Stimulated activated naive CD4-positive, alpha-beta T cell (primary cell): ENCODE measurements at regions not wholly inside any gene's neighbourhood (a gene's known extent, or its start where the extent isn't known, plus 50 kb on each side); places are given as distances from the start of the nearest gene placed in this dataset.
"Not testable (repeated sequence)": the region's sequence is repeated elsewhere in the genome, so short reads cannot be mapped to it uniquely, and the experiment has no call there.

ENCODE experiments used
- DNase-seq, 6 experiments: peaks; one replicate each; lab custom pipeline; 2025; lab: John Stamatoyannopoulos, UW

GRCh38 chr4:4666693-4667621 lies 125.1 kb upstream of the STX18 start:
- DNase-seq: no peak

DNA sequence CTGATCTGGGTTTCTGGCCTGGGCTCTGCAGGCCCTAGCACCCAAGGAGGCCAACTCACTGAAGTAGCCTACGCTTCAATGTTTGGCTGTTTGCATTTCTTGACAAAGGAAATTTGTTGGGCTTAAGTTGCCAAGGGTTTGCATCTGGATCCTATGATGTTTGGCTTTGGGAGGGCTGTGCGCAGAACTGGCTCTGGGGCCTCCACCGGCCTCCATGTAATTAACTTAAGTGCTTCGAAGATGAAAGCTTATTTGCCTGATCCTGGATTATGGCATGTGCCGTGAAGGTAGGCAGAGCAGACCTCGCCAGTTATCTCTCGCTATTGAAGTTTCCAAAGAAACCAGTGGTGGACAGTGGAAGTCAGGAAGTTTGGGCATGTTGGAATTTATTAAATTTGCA lies 124.3 kb upstream of the STX18 start:
- DNase-seq: no peak

DNA sequence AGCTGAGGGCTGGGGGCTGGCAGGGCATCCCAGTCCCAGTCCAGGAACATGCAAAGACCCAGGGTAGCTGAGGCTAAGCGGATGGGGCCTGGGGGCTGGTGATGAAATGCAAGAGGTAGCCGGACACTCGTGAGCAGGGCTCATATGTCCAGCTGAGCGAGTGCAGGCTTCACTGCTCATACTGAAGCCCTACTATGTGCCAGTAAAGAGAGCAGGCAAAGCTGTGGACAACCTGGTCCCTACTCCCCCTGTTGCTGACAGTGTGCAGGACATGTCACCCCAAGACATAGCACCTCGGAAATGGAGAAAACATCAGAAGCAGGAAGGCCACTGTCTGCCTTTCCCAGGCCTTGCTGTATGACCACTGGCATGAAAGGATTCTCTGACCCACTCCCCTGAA lies 122.4 kb upstream of the STX18 start:
- DNase-seq: no peak

DNA sequence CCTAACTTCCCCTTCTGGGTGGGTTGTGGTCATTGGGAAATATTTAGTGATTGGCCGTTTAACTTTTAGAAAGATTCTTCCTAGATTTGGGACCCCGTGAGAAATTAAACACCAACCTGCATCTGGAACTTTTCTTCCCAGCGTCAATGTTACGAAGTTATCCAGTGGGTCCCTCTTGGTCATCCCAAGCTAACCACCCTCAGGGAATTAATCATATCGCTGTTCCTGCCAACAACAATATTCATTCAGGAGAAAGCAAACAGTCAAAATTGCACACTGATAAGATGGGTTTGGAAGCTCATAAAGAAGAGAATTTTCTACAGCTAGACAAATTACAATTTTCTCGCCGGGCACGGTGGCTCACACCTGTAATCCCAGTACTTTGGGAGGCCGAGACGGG lies 121.2 kb upstream of the STX18 start:
- no peak for DNase-seq

- DNase-seq: no peak
These were observed 120.4 kb upstream of the STX18 start for GRCh38 chr4:4662230-4662629.

DNA sequence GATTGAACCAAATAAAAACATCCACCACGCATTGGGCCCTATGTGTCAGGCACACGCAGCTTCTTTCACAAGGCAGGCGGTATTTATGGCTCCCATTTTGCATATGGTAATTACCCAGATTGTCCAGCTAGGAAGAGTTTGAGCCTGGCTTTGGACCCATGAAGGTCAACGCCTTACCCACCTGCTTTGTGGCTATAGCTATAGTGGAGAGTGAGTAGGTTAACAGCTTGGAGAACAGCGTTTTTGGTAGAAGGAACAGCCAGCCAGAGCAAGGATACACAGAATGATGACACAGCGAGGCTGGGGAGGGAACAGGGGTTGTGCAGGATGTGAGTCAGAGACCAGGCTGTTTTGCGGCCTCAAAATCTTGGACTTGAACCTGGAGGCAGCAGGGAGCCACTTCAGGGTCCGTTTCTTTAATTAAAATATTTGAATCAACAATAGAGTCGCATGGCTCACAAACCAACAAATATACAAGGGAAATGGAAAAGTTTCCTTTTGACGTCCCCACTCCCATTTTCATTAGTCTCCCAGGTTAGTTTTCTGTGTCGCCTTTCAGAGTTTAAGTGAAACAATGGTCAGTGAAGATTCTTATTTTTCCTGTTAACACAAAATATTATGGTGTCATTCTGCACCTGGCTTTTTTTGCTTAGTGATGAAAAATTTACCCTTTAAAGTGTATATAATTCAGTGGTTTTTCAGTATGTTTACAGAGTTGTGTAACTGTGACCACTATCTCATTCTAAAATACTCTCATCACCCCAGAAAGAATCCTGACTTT lies 118.2 kb upstream of the STX18 start:
- no peak for DNase-seq

GRCh38 chr4:4658052-4658451 lies 116.2 kb upstream of the STX18 start:
- no peak for DNase-seq

- DNase-seq: no peak
These were observed 115.1 kb upstream of the STX18 start for GRCh38 chr4:4656977-4657376.

DNA sequence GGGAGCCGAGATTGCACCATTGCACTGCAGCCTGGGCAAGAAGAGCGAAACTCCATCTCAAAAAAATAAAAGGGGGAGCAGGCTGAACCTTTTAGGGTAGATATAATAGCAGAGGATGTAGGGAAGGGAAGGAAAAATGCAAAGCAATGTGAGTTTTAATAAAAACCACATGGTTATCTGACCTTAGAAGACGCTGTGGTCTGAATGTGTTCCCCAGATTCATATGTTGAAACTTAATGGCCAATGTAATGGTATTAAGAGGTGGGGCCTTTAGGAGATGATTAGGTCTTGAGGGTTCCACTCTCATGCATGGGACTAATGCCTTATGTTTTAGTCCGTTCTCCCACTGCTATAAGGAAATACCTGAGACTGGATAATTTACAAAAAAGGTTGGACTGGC lies 114.1 kb upstream of the STX18 start:
- DNase-seq: no peak

GRCh38 chr4:4655011-4655410 lies 113.2 kb upstream of the STX18 start:
- no peak for DNase-seq

DNA sequence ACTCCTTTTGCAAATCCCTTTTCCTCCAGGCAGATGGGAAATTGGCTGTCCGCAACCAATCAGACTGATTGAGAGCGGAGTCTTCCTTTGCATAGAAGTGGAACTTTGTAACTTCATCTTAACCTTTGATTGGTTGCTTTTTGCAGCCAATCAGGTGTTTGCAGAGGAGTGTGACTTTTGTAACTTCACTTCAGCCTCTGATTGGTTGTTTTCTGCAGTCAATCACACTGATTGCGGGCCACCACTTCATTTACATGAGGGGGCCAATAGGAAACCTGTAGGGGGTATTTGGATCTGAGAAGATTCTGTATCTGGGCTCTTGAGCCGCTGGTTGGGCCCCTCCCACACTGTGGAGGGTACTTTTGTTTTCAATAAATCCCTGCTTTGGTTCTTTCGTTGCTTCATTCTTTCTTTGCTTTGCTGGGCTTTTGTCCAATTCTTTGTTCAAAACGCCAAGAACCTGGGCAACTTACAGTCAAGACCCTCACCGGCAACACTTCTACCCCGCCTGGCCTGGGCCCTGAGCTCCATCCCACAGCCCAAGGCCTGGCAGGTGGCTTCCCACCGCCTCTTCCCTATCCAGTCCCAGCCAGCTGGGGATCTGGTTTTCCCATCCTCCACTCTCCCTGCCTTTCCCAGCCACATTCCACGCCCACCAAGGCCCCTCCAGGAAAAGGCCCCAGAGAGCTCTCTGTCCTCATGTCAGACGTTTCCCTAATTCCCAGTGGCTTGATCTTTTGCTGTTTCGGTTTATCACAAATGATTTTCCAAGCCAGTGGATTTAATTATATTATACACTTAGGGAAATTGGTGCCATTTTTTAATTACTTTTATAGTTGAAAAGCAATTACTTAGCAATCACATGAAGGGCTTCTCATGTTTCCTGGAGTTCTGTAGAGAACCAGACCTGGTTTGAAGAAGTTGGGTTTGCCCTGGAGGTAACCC lies 110.2 kb upstream of the STX18 start:
- DNase-seq: no peak

DNA sequence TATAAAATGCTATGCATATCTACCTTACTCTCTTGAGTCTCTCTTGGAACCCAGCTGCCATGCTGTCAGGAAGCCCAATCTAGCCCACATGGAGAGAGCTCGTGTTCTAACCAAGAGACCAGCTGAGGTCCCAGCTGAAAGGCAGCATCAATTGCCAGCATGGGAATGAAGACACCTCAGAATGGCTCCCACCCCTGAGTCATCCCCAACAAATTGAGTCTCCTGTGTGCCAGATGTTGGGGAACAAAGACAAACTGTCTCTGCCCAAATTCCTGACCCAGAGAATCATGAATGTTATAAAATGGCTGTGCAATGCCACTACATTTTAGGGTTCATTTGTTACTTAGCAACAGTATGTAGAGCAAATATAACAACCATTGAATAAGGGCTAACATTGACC lies 105.2 kb upstream of the STX18 start:
- DNase-seq: no peak

- no peak for DNase-seq
These were observed 103.9 kb upstream of the STX18 start for GRCh38 chr4:4645743-4646142.

DNA sequence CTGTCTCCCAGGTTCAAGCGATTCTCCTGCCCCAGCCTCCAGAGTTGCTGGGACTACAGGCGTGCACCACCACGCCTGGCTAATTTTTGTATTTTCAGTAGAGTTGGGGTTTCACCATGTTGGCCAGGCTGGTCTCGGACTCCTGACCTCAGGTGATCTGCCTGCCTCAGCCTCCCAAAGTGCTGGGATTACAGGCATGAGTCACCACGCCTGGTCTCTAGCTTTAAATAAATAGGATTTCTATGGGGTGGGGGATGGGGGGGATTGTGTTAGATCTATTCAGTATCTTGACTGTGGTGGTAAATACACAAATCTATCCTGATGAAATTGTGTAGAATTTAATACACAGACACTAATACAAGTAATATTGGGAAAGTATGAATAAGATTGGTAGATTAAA lies 102.4 kb upstream of the STX18 start:
- DNase-seq: not testable (repeated sequence)

DNA sequence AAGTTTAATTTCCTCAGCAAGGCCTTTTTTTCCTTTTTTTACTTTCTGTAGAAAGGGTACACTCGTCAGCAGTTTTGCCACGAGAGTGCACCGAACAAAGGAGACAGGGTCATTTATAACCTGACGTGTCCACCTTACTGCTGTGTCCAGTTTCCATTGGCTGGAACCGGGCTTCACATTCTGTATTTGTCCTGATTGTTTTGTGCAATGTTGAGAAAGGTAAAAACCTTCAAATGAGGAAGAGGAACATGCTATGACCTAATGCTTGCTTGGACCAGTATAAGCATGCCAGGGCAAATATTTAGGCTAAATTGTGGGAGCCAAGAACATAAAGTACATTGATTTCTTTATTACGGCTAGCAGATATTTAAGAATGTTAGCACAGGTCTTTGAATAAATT lies 101.9 kb upstream of the STX18 start:
- not testable (repeated sequence) for DNase-seq

DNA sequence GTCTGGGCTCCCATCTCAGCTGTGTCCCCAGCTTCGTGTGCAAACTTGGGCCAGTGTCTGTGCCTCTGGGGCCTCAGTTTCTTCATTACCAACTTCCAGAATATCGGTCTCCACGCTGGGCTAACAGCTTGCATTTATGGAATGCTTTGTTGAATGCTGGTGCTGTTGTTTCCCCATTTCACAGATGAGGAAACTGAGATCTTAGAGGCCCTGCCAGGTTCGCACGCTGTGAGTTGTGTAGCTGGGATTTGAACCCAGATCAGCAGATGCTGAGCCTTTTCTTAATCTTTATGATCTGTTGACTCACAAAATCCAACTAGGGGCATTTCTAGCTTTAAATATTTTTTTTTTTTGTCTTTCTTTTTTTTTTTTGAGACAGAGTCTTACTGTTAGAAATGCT lies 101.5 kb upstream of the STX18 start:
- DNase-seq: no peak

- no peak for DNase-seq
These were observed 100.7 kb upstream of the STX18 start for GRCh38 chr4:4642496-4643000.

- DNase-seq: no peak
These were observed 100.0 kb upstream of the STX18 start for GRCh38 chr4:4641661-4642495.

DNA sequence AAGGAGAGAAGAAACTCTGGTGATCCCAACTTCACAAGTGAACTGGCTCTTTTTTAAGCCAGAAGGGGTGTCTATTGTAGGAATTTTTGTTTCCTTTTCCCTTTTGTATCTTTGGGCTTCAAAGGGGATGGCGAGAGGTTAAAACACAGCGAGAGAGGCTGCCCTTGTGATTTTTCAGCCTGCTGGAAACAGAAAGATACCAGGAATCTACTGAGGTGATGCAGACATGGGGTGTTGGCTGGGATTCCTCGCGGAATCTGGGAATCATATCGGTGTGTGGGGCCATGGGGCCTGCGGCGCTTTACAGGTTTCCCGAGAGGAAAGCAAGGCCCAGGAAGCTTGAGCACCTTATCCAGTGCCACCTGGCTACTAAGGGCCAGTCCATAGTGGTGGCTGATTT lies 99.4 kb upstream of the STX18 start:
- DNase-seq: no peak

DNA sequence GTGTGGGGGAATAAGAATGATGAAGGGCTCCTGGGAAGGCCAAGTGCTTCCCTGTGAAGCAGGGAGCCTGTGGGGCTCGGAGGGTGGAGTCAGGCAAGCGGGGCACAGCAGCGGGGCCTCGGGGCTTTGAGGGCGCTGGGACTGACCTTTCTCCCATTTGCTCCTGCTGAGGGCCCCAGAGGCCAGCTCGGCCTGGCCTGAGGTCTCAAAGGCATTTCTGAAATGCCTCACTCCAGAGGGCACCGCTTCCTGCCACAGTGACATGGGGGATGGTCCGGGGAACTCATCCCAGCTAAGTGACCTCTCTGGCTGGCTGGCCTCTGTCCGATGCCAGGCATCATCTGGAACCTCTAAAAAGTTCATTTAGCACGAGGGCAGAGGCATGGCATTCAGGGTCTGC lies 98.8 kb upstream of the STX18 start:
- DNase-seq: no peak

DNA sequence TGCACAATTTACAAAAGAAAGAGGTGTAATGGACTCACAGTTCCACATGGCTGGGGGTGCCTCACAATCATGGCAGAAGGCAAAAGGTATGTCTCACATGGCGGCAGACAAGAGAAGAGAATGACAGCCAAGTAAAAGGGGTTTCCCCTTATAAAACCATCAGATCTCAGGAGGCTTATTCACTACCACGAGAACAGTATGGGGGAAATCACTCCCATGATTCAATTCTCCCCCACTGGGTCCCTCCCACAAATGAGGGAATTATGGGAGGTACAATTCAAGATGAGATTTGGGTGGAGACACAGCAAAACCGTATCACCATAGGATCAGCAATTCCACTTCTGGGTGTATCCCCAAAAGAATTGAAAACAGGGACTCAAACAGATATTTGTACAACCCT lies 97.5 kb upstream of the STX18 start:
- no peak for DNase-seq
